ENCODE measurements at regions not wholly inside any gene's neighbourhood (a gene's known extent, or its start where the extent isn't known, plus 50 kb on each side); places are given as distances from the start of the nearest gene placed in this dataset.

DNA sequence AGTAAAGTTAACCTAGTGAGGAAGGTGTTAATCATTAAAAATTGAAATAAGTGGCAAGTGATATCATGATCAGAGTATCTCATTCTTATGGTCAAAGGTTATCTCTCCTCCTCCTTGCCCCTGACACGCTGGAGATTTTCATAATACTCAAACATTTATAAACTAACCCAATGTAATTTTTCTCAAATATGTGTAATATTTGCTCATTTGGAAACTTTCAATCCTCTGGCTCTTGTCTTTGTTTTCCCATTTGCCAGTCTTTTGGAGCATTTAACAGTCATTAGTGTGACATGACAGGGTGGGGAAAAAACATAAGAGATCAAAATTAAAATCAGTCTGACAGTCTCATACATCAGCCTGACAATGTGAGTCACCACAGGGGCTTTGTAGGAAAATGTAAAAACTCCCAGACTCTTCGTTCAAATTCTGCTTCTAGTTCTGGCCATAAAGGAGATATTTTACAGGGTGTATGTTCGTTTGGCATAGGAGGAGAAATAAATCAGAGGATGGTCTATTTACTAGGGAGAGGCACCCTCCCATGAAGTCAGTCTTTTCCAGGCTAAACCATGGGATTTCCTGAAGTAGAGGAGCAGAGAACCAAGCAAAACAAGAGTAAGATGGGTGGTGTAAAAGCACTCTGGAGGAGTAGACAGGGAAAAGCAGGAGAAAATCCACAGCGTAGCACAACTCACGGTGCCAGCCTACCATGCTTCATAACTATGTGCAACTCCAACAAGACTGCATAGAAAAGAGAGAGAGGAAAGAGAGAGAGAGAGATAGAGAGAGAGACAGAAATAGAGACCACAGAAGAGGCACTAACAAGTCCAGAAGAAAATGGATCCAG is 369.2 kb upstream of the PDE3A start:
- WGBS, 2 experiments (ENCODE audit: extremely low coverage in 2 of 2, insufficient read length in 1 of 2) = no CpG with 5 or more reads among the region's 5 CpGs
- intact Hi-C loops (cut with micrococcal nuclease) = loop anchor here (5.0 kb wide), 2 partner anchors 368 to 603 kb away; partner anchors contain the start of gene PDE3A
- POLR2A ChIA-PET (ENCODE audit: unreplicated experiment) = no interaction called here

More for the DNA sequence above, 369.2 kb upstream of the PDE3A start:
- Histone ChIP-seq H3K4me2 (ENCODE audit: low read depth, low read length) (no peak overlapping the region), H3K36me3 (ENCODE audit: control insufficient read depth, insufficient read depth, low read length) (no peaks in the 10 kb centered on the region), H2BK5ac (ENCODE audit: low read depth, low read length, poor library complexity, severe bottlenecking) (no peak overlapping the region), H3K4me1 (ENCODE audit: control insufficient read depth, insufficient read depth, low read length) (peaks cover 7% of the 10 kb centered on the region), H2AFZ (replicated peaks; ENCODE audit: low read length, poor library complexity) (no peak overlapping the region), H2AK5ac (ENCODE audit: low read depth, low read length) (no peak overlapping the region), H3K4me3 (ENCODE audit: insufficient read depth, low read depth, low read length) (no peak overlapping the region), H3K79me1 (ENCODE audit: low read depth in 1 of 2, low read length in 2 of 2) (no peaks in the 10 kb centered on the region), H4K5ac (ENCODE audit: low read depth, low read length) (no peak overlapping the region), H3K23ac (ENCODE audit: low read depth, low read length) (no peak overlapping the region), H4K20me1 (ENCODE audit: insufficient read depth, low read length) (no peaks in the 10 kb centered on the region), H3K4ac (ENCODE audit: low read depth, low read length) (no peak overlapping the region), H3K9ac (ENCODE audit: low read depth, low read length) (no peak overlapping the region), H2BK20ac (ENCODE audit: low read depth, low read length) (no peak overlapping the region), H3K56ac (ENCODE audit: extremely low read depth, insufficient read depth, low read length) (no peak overlapping the region), H2BK15ac (ENCODE audit: low read depth, low read length) (no peak overlapping the region), H3K27me3 (ENCODE audit: control insufficient read depth, insufficient read depth, low read length) (no peaks in the 10 kb centered on the region), H4K91ac (ENCODE audit: insufficient read depth, low read depth, low read length) (no peak overlapping the region), H2BK120ac (ENCODE audit: low read depth, low read length) (no peak overlapping the region), H3K18ac (ENCODE audit: low read depth, low read length) (peak overlapping the region; percentile 52; the same call in 1 of the 2 replicates), H4K8ac (ENCODE audit: low read depth in 2 of 2, low read length in 2 of 2) (no peak overlapping the region), H3K9me1 (ENCODE audit: insufficient read depth, low read length) (no peaks in the 10 kb centered on the region), H3K27ac (ENCODE audit: insufficient read depth, low read length) (no peak overlapping the region), H3K9me3 (ENCODE audit: control insufficient read depth, insufficient read depth, low read length) (no peaks in the 10 kb centered on the region), H2AK9ac (replicated peaks; ENCODE audit: low read depth, low read length, poor library complexity) (no peak overlapping the region), H3K14ac (replicated peaks; ENCODE audit: low read depth, low read length) (no peak overlapping the region)
- in situ Hi-C loops (cut with MboI; ENCODE audit: low sequenced_read_pairs) (loop anchor here (25.0 kb wide), 1 partner anchor 237 kb away; no protein-coding TSS in a partner anchor), dilution Hi-C loops (cut with HindIII; ENCODE audit: low sequenced_read_pairs, unreplicated experiment) (no loop called here)
- TF ChIP-seq RFX5 (IDR thresholded peaks at IDR 0.05; ENCODE audit: low read depth, low read length) = no peak
- TF ChIP-seq, protein P1, sequence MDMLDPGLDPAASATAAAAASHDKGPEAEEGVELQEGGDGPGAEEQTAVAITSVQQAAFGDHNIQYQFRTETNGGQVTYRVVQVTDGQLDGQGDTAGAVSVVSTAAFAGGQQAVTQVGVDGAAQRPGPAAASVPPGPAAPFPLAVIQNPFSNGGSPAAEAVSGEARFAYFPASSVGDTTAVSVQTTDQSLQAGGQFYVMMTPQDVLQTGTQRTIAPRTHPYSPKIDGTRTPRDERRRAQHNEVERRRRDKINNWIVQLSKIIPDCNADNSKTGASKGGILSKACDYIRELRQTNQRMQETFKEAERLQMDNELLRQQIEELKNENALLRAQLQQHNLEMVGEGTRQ (IDR thresholded peaks at IDR 0.05; ENCODE audit: low read depth, low read length) = no peak
- no peak for TF ChIP-seq RAD21 (IDR thresholded peaks at IDR 0.05; ENCODE audit: low read length)
- no peak for TF ChIP-seq CEBPB (IDR thresholded peaks at IDR 0.05; ENCODE audit: low read depth, low read length)
- TF ChIP-seq, protein P2, sequence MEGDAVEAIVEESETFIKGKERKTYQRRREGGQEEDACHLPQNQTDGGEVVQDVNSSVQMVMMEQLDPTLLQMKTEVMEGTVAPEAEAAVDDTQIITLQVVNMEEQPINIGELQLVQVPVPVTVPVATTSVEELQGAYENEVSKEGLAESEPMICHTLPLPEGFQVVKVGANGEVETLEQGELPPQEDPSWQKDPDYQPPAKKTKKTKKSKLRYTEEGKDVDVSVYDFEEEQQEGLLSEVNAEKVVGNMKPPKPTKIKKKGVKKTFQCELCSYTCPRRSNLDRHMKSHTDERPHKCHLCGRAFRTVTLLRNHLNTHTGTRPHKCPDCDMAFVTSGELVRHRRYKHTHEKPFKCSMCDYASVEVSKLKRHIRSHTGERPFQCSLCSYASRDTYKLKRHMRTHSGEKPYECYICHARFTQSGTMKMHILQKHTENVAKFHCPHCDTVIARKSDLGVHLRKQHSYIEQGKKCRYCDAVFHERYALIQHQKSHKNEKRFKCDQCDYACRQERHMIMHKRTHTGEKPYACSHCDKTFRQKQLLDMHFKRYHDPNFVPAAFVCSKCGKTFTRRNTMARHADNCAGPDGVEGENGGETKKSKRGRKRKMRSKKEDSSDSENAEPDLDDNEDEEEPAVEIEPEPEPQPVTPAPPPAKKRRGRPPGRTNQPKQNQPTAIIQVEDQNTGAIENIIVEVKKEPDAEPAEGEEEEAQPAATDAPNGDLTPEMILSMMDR (conservative IDR thresholded peaks at IDR 0.05; ENCODE audit: low read depth, low read length) = no peak
- no peak for TF ChIP-seq FOS (IDR thresholded peaks at IDR 0.05; ENCODE audit: low read depth, low read length)
- no peak for TF ChIP-seq BHLHE40 (IDR thresholded peaks at IDR 0.05; ENCODE audit: low read depth, low read length)
- no peak for TF ChIP-seq POLR2A (IDR thresholded peaks at IDR 0.05; ENCODE audit: low read depth, low read length)
- TF ChIP-seq SMC3 (IDR thresholded peaks at IDR 0.05; ENCODE audit: low read depth, low read length) = no peak
- no peak for TF ChIP-seq MAZ (IDR thresholded peaks at IDR 0.05; ENCODE audit: borderline replicate concordance, low read depth, low read length)
- no peak for ATAC-seq (ENCODE audit: low read depth)
- no peak for DNase-seq
- no TSS peak for BruUV-seq (replicated peaks)
- CTCF ChIA-PET = no interaction called here
